Adipocyte (in vitro differentiated cells): ENCODE measurements at regions not wholly inside any gene's neighbourhood (a gene's known extent, or its start where the extent isn't known, plus 50 kb on each side); places are given as distances from the start of the nearest gene placed in this dataset.
A peak's percentile ranks its signal among the peaks of the same experiment; 100 is the strongest.
"Not testable (repeated sequence)": the region's sequence is repeated elsewhere in the genome, so short reads cannot be mapped to it uniquely, and the experiment has no call there.

Source experiments
- DNase-seq: peaks from one replicate; pipeline ENCODE4 v3.0.0-alpha.2; 2015; ENCODE audit warnings: low read depth
- H3K27me3 ChIP-seq: replicated peaks from 2 replicates; pipeline ENCODE4 v1.7.0; 2013; ENCODE audit warnings: mild to moderate bottlenecking, low read length, moderate library complexity; ENCODE audit not compliant: control insufficient read depth, insufficient read depth
- H3K36me3 ChIP-seq: 2 replicates; pipeline ENCODE4 v1.7.0; 2013; ENCODE audit warnings: low read length, mild to moderate bottlenecking, moderate library complexity; ENCODE audit not compliant: control insufficient read depth, insufficient read depth, severe bottlenecking
- H3K4me1 ChIP-seq: 2 replicates; pipeline ENCODE4 v1.7.0; 2013; ENCODE audit warnings: mild to moderate bottlenecking, low read length, moderate library complexity; ENCODE audit not compliant: control insufficient read depth, insufficient read depth
- H3K4me3 ChIP-seq: 2 replicates; pipeline ENCODE4 v1.7.0; 2013; ENCODE audit warnings: mild to moderate bottlenecking, low read length, moderate library complexity
- H3K9ac ChIP-seq: 2 replicates; pipeline ENCODE4 v1.7.0; 2013; ENCODE audit warnings: mild to moderate bottlenecking, low read length, moderate library complexity
- H3K9me3 ChIP-seq: 2 replicates; pipeline ENCODE4 v1.7.0; 2013; ENCODE audit warnings: mild to moderate bottlenecking, low read length, moderate library complexity; ENCODE audit not compliant: control insufficient read depth

DNA sequence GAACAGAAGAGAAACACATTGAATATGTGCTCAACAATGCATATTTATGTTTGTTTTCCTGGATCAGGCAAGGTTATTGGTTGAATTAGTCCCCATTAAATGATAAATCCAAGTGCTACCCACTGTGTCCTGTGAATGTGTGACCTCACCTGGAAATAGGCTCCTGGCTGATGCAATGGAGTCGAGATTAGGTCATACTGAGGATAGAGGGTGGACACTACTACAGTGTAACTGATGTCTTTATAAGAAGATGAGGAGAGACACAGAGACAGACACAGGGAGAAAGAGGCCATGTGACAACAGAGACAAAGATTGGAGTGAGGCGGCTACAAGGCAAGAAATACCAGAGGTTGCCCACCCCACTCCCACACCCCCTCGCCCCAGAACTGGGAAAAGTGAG is 559.3 kb downstream of the C6orf118 start:
- H3K4me1 ChIP-seq, result peaks cover 4% of the 10 kb centered on the region
- DNase-seq, result no peak
- no peak overlapping the region for H3K9ac ChIP-seq
- H3K36me3 ChIP-seq, result no peaks in the 10 kb centered on the region
- H3K9me3 ChIP-seq, result no peaks in the 10 kb centered on the region
- no peaks in the 10 kb centered on the region for H3K27me3 ChIP-seq
- H3K4me3 ChIP-seq, result no peak overlapping the region

- Histone ChIP-seq H3K4me1 (peaks cover 4% of the 10 kb centered on the region), H3K9ac (no peak overlapping the region), H3K4me3 (peak overlapping the region; percentile 41), H3K36me3 (no peaks in the 10 kb centered on the region), H3K27me3 (no peaks in the 10 kb centered on the region), H3K9me3 (no peaks in the 10 kb centered on the region)
- no peak for DNase-seq
Observed at GRCh38 chr6:164749221-164750064, 560.0 kb downstream of the C6orf118 start.

DNA sequence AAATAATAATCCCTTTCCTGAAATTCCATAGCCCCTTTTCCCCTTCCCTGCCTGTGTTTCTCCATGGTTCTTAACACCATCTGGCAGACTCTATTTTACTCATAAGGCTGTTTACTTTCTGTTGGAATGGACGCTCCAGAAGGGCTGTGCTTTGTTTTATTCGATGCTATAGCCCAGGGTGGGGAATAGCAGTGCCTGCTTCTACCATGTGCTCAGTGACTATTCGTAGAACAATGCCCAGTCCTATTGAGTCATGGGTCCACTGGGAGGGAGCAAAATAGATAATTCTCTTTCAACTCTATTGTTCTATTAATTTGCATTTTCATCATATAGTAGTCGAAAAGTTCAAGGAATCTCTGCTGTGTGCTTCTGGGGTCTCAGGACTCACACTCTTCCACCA is 565.1 kb downstream of the C6orf118 start:
- H3K27me3 ChIP-seq, result no peaks in the 10 kb centered on the region
- H3K9ac ChIP-seq, result no peak overlapping the region
- H3K4me3 ChIP-seq, result no peak overlapping the region
- H3K4me1 ChIP-seq, result peaks cover 4% of the 10 kb centered on the region
- no peaks in the 10 kb centered on the region for H3K9me3 ChIP-seq
- DNase-seq, result no peak
- no peaks in the 10 kb centered on the region for H3K36me3 ChIP-seq

DNA sequence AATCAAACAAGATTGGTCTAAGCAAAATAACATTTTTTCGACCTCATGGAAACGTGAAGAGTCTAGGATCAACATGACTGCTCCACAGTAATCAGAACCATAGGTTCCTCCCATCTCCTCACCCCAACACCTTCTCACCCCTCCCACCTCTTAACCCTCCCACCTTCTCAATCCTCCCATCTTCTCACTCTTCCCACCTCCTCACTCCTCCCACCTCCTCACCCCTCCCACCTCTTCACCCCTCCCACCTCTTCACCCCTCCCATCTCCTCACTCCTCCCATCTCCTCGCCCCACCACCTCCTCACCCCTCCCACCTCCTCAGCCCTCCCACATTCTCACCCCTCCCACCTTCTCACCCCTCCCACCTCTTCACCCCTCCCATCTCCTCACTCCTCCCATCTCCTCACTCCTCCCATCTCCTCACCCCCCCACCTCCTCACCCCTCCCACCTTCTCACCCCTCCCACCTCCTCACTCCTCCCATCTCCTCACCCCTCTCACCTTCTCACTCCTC is 567.4 kb downstream of the C6orf118 start:
- no peak overlapping the region for H3K9ac ChIP-seq
- no peaks in the 10 kb centered on the region for H3K27me3 ChIP-seq
- no peak overlapping the region for H3K4me3 ChIP-seq
- no peak for DNase-seq
- no peaks in the 10 kb centered on the region for H3K9me3 ChIP-seq
- H3K36me3 ChIP-seq, result no peaks in the 10 kb centered on the region
- no peaks in the 10 kb centered on the region for H3K4me1 ChIP-seq

DNA sequence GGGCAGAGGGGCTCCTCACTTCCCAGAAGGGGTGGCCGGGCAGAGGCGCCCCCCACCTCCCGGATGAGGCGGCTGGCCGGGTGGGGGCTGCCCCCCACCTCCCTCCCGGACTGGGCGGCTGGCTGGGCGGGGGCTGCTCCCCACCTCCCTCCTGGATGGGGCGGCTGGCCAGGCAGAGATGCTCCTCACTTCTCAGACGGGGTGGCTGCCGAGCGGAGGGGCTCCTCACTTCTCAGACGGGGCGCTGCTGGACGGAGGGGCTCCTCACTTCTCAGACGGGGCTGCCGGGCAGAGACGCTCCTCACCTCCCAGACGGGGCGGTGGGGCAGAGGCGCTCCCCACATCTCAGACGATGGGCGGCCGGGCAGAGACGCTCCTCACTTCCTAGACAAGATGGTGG is 573.3 kb downstream of the C6orf118 start:
- not testable (repeated sequence) for H3K36me3 ChIP-seq, H3K27me3 ChIP-seq, H3K4me1 ChIP-seq, H3K9me3 ChIP-seq, H3K4me3 ChIP-seq, H3K9ac ChIP-seq, DNase-seq

GRCh38 chr6:164731539-164731938 is 577.9 kb downstream of the C6orf118 start:
- Histone ChIP-seq H3K9me3 (peaks cover 6% of the 10 kb centered on the region), H3K27me3 (no peaks in the 10 kb centered on the region), H3K36me3 (no peaks in the 10 kb centered on the region), H3K9ac (no peak overlapping the region), H3K4me3 (no peak overlapping the region), H3K4me1 (no peaks in the 10 kb centered on the region)
- no peak for DNase-seq

DNA sequence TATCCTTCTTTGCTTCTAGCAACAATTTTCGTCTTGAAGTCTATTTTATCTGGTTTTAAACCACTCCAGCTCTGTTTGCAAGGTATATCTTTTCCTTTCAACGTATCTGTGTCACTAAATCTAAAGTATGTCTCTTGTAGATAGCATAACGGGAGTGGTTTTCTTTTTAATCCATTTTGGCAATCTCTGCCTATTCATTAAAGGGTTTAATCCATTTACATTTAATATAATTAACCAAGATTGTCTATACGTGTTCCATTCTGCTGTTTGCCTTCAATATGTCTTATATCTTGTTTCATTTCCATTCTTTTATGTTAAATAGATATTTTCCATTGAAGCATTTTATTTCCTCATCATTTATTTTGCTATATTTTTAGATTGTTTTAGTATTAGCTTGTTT is 587.9 kb downstream of the C6orf118 start:
- H3K9ac ChIP-seq, result no peak overlapping the region
- peaks cover 13% of the 10 kb centered on the region for H3K9me3 ChIP-seq
- DNase-seq, result no peak
- H3K4me1 ChIP-seq, result no peaks in the 10 kb centered on the region
- H3K27me3 ChIP-seq, result no peaks in the 10 kb centered on the region
- H3K4me3 ChIP-seq, result no peak overlapping the region
- H3K36me3 ChIP-seq, result no peaks in the 10 kb centered on the region

DNA sequence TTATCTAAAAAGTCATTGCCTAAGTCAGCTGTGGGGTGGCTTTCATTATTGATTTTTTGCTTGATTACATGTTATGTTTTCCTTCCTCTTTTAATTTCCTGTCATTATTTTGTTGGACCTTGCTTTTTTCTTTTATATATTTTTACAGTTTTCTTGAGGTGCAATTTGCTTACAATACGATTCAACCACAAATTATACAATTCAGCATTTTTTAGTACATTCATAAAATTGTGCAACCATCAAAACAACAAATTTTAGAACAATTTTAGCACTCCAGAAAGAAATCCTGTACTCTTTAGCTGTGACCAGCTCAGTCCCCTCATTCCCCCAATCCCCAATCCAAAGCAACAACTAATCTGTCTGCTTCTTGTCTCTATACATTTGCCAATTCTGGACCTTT is 608.9 kb downstream of the C6orf118 start:
- Histone ChIP-seq H3K9me3 (no peaks in the 10 kb centered on the region), H3K4me3 (no peak overlapping the region), H3K36me3 (no peaks in the 10 kb centered on the region), H3K4me1 (no peaks in the 10 kb centered on the region), H3K27me3 (no peaks in the 10 kb centered on the region), H3K9ac (no peak overlapping the region)
- DNase-seq, result no peak

- Histone ChIP-seq H3K9ac (no peak overlapping the region), H3K27me3 (no peaks in the 10 kb centered on the region), H3K4me3 (no peak overlapping the region), H3K4me1 (no peaks in the 10 kb centered on the region), H3K9me3 (no peaks in the 10 kb centered on the region), H3K36me3 (no peaks in the 10 kb centered on the region)
- no peak for DNase-seq
Observed at GRCh38 chr6:164695896-164696295, 613.5 kb downstream of the C6orf118 start.

DNA sequence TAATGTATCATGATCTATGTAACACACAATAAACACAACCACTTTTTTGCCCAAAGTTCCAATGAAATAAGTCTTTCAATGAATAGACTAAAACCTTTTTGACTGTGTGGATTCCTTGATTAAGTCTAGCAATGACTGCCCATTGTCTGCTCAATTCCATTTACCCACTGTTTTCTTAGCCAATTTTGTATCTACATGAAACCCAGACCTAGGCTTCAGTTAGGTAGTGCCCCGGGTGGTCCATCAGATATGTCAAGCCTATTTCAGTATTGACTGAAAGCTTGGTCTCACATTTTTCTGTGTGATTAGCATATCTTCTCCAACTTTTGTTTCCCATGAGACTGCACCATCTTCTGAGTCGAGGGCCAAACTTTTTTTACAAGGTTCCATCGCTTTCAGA is 615.0 kb downstream of the C6orf118 start:
- DNase-seq, result no peak
- Histone ChIP-seq H3K9me3 (no peaks in the 10 kb centered on the region), H3K4me3 (no peak overlapping the region), H3K4me1 (no peaks in the 10 kb centered on the region), H3K36me3 (no peaks in the 10 kb centered on the region), H3K27me3 (no peaks in the 10 kb centered on the region), H3K9ac (no peak overlapping the region)

GRCh38 chr6:164693944-164694343 is 615.5 kb downstream of the C6orf118 start:
- H3K4me3 ChIP-seq, result no peak overlapping the region
- H3K27me3 ChIP-seq, result no peaks in the 10 kb centered on the region
- no peaks in the 10 kb centered on the region for H3K36me3 ChIP-seq
- H3K9ac ChIP-seq, result no peak overlapping the region
- H3K4me1 ChIP-seq, result no peaks in the 10 kb centered on the region
- no peaks in the 10 kb centered on the region for H3K9me3 ChIP-seq
- DNase-seq, result no peak
